GM23248 (cell line): ENCODE measurements at regions not wholly inside any gene's neighbourhood (a gene's known extent, or its start where the extent isn't known, plus 50 kb on each side); places are given as distances from the start of the nearest gene placed in this dataset.

ENCODE experiments used
- DNase-seq: peaks from one replicate; pipeline ENCODE4 v3.0.0-alpha.2; 2015
- H2AFZ ChIP-seq: fragments of 200-600 bp; sonication (generic); 2 replicates; pipeline ENCODE4 v1.6.1; 2016; ENCODE audit warnings: antibody characterized with exemption
- H3F3A ChIP-seq: fragments of 200-600 bp; sonication (generic); 2 replicates; pipeline ENCODE4 v1.6.1; 2016; ENCODE audit warnings: mild to moderate bottlenecking, antibody characterized with exemption, mixed run types; ENCODE audit not compliant: insufficient read depth
- H3K27ac ChIP-seq: fragments of 200-600 bp; sonication (generic); 2 replicates; pipeline ENCODE4 v1.5.1; 2016; ENCODE audit warnings: mild to moderate bottlenecking
- H3K27me3 ChIP-seq: fragments of 200-600 bp; sonication (generic); replicated peaks from 2 replicates; pipeline ENCODE4 v1.6.1; 2016; ENCODE audit warnings: mild to moderate bottlenecking; ENCODE audit not compliant: insufficient read depth
- H3K36me3 ChIP-seq: fragments of 200-600 bp; sonication (generic); 2 replicates; pipeline ENCODE4 v1.6.1; 2016; ENCODE audit warnings: low read depth, mild to moderate bottlenecking
- H3K4me1 ChIP-seq: fragments of 200-600 bp; sonication (generic); 2 replicates; pipeline ENCODE4 v1.6.1; 2016; ENCODE audit warnings: mild to moderate bottlenecking; ENCODE audit not compliant: insufficient read depth
- H3K4me2 ChIP-seq: fragments of 200-600 bp; sonication (generic); one replicate; pipeline ENCODE4 v1.6.1; 2016; ENCODE audit warnings: mild to moderate bottlenecking; ENCODE audit not compliant: unreplicated experiment
- H3K4me3 ChIP-seq: fragments of 200-600 bp; sonication (generic); 2 replicates; pipeline ENCODE4 v1.5.1; 2016; ENCODE audit warnings: mild to moderate bottlenecking
- H3K79me2 ChIP-seq: fragments of 200-600 bp; sonication (generic); 2 replicates; pipeline ENCODE4 v1.6.1; 2016; ENCODE audit warnings: mild to moderate bottlenecking; ENCODE audit not compliant: insufficient read depth
- H3K9ac ChIP-seq: fragments of 200-600 bp; sonication (generic); 2 replicates; pipeline ENCODE4 v1.6.1; 2016; ENCODE audit warnings: mild to moderate bottlenecking
- H3K9me2 ChIP-seq: fragments of 200-600 bp; sonication (generic); 2 replicates; pipeline ENCODE4 v1.6.1; 2016; ENCODE audit warnings: mixed run types, mild to moderate bottlenecking, moderate library complexity; ENCODE audit not compliant: insufficient read depth
- H3K9me3 ChIP-seq: fragments of 200-600 bp; sonication (generic); one replicate; pipeline ENCODE4 v1.6.1; 2017; ENCODE audit warnings: low read depth
- H4K20me1 ChIP-seq: fragments of 200-600 bp; sonication (generic); 2 replicates; pipeline ENCODE4 v1.6.0; 2016; ENCODE audit not compliant: insufficient read depth
- EZH2 ChIP-seq: fragments of 200-600 bp; sonication (generic); IDR thresholded peaks from 2 replicates; pipeline ENCODE4 v1.6.1; 2018; ENCODE audit warnings: antibody characterized with exemption, mild to moderate bottlenecking; ENCODE audit not compliant: insufficient read depth, poor library complexity, severe bottlenecking
- EZH2phosphoT487 ChIP-seq: fragments of 200-600 bp; sonication (generic); IDR thresholded peaks from 2 replicates; pipeline ENCODE4 v1.6.1; 2018; ENCODE audit warnings: antibody characterized with exemption, moderate library complexity, mild to moderate bottlenecking, low read depth; ENCODE audit not compliant: insufficient read depth
- WGBS, 2 experiments: methylation state at CpG; one replicate each; pipeline ENCODE4 v1.1.6; 2015 to 2017; ENCODE audit warnings: low lambda C conversion rate in 2 of 2, low coverage in 1 of 2; ENCODE audit errors: missing lambda C conversion rate in 2 of 2; 5-methylcytosine and 5-hydroxymethylcytosine counted together
- in situ Hi-C: fragments of 300-500 bp; cut with MboI; formaldehyde crosslinking; loops from 2 replicates; pipeline ENCODE4 v1.15.0; 2020

DNA sequence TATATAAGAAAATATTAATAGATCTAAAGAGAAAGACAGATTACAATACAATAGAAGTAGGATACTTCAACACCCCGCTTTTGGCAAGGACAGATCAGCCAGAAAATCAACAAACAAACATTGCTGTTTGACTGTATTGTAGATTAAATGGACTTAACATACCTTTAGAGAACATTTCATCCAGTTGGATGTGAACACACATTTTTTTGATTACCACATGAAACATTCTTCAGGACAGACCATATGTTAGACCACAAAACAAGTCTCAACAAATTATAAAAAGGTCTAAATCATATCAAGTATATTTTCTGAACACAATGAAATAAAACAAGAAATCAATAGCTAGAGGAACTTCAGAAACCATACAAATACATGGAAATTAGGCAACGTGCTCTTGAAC lies 148.2 kb downstream of the TRMT11 start:
- H3K79me2 ChIP-seq = no peaks in the 10 kb centered on the region
- in situ Hi-C loops = no loop called here
- H3K36me3 ChIP-seq = no peaks in the 10 kb centered on the region
- no peaks in the 10 kb centered on the region for H3K9me2 ChIP-seq
- 53 to 60% methylated on average over 2 of the region's 2 CpGs for WGBS, 2 experiments
- H3F3A ChIP-seq = no peaks in the 10 kb centered on the region
- no peak overlapping the region for H3K9ac ChIP-seq
- H3K27ac ChIP-seq = no peak overlapping the region
- TF ChIP-seq EZH2phosphoT487 (no peak), EZH2 (no peak)
- H3K27me3 ChIP-seq = no peaks in the 10 kb centered on the region
- H3K4me2 ChIP-seq = no peak overlapping the region
- no peak overlapping the region for H2AFZ ChIP-seq
- H4K20me1 ChIP-seq = no peaks in the 10 kb centered on the region
- H3K4me3 ChIP-seq = no peak overlapping the region
- no peaks in the 10 kb centered on the region for H3K4me1 ChIP-seq
- H3K9me3 ChIP-seq = no peaks in the 10 kb centered on the region
- DNase-seq = no peak

GRCh38 chr6:126140015-126140414 lies 153.7 kb downstream of the TRMT11 start:
- no peaks in the 10 kb centered on the region for H3K9me3 ChIP-seq
- H4K20me1 ChIP-seq = no peaks in the 10 kb centered on the region
- DNase-seq = peak; percentile 6
- no peak overlapping the region for H3K27ac ChIP-seq
- in situ Hi-C loops = no loop called here
- H3K27me3 ChIP-seq = no peaks in the 10 kb centered on the region
- no peak overlapping the region for H3K4me3 ChIP-seq
- no peak for TF ChIP-seq EZH2
- no peak for TF ChIP-seq EZH2phosphoT487
- H3K4me1 ChIP-seq = no peaks in the 10 kb centered on the region
- H3K36me3 ChIP-seq = no peaks in the 10 kb centered on the region
- H3K9me2 ChIP-seq = no peaks in the 10 kb centered on the region
- no peaks in the 10 kb centered on the region for H3K79me2 ChIP-seq
- no peak overlapping the region for H2AFZ ChIP-seq
- H3K9ac ChIP-seq = no peak overlapping the region
- no peak overlapping the region for H3K4me2 ChIP-seq
- no peaks in the 10 kb centered on the region for H3F3A ChIP-seq

DNA sequence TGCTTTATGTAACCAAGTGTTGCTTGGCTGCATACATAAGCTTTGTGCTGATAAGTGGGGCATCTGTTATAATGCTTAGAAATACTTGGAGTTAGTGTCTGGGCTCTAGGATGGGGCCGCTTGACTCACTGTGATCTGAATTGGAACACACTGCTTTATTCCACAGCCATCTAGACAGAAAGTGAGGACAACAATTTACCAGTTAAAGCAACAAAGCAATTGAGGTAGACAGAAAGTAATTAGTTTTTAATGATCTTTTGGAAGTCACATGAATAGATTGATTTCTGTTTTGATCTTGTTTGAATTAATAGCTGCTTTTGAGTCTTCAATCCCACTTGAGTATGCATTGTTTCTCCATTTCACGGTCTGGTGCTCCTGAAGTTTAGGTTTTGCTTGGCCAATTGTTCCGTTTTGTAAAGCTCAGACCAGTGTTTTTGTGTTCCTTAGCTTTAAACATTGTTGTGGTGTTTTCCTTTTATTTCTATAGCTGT lies 157.5 kb downstream of the TRMT11 start:
- H2AFZ ChIP-seq = no peak overlapping the region
- in situ Hi-C loops = no loop called here
- no peaks in the 10 kb centered on the region for H3K79me2 ChIP-seq
- no peaks in the 10 kb centered on the region for H3K36me3 ChIP-seq
- WGBS, 2 experiments = 49 to 60% methylated on average over 3 of the region's 3 CpGs
- no peaks in the 10 kb centered on the region for H3K9me2 ChIP-seq
- no peak overlapping the region for H3K9ac ChIP-seq
- no peaks in the 10 kb centered on the region for H4K20me1 ChIP-seq
- no peak for TF ChIP-seq EZH2phosphoT487
- no peak for TF ChIP-seq EZH2
- H3K27ac ChIP-seq = no peak overlapping the region
- no peaks in the 10 kb centered on the region for H3K4me1 ChIP-seq
- H3F3A ChIP-seq = no peaks in the 10 kb centered on the region
- no peak overlapping the region for H3K4me2 ChIP-seq
- H3K4me3 ChIP-seq = no peak overlapping the region
- DNase-seq = no peak
- H3K27me3 ChIP-seq = no peaks in the 10 kb centered on the region
- no peaks in the 10 kb centered on the region for H3K9me3 ChIP-seq

GRCh38 chr6:126145351-126145750 lies 159.0 kb downstream of the TRMT11 start:
- no peaks in the 10 kb centered on the region for H3K36me3 ChIP-seq

DNA sequence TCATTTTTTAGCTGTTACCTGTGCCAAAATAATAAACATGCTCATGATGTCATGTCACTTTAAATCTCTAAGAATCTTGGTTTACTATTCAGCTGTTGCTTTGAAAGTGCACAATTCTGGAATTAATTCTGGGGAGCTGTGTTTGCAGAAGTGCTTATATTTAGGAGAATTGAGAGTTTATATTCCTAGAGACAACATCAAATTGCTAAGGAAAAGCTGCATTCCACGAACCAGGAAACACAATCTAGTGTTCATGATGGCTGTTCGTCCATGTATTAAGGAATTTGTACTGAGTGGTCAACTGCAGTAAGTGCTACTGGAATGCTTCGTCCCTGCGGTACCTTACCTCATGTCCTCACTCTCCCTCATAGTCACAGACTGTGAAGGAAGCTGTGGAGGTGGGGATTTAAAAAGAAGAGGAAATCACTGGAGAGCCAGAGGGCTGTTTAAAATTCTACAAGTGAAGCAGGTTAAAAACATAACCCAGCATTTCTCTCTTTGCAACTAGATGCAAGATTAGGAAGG lies 161.0 kb downstream of the TRMT11 start:
- no peaks in the 10 kb centered on the region for H3K4me1 ChIP-seq
- no peak for DNase-seq
- 82 to 91% methylated on average over 4 of the region's 4 CpGs for WGBS, 2 experiments
- no peaks in the 10 kb centered on the region for H3K79me2 ChIP-seq
- in situ Hi-C loops = no loop called here
- no peaks in the 10 kb centered on the region for H3F3A ChIP-seq
- no peak for TF ChIP-seq EZH2
- no peak for TF ChIP-seq EZH2phosphoT487
- H2AFZ ChIP-seq = no peak overlapping the region
- no peaks in the 10 kb centered on the region for H3K27me3 ChIP-seq
- H4K20me1 ChIP-seq = no peaks in the 10 kb centered on the region
- no peak overlapping the region for H3K4me3 ChIP-seq
- no peak overlapping the region for H3K9ac ChIP-seq
- no peaks in the 10 kb centered on the region for H3K9me3 ChIP-seq
- H3K27ac ChIP-seq = no peak overlapping the region
- no peaks in the 10 kb centered on the region for H3K36me3 ChIP-seq
- H3K4me2 ChIP-seq = no peak overlapping the region
- no peaks in the 10 kb centered on the region for H3K9me2 ChIP-seq

More at GRCh38 chr6:126145351-126145750, 159.0 kb downstream of the TRMT11 start:
- H4K20me1 ChIP-seq = no peaks in the 10 kb centered on the region
- no peak overlapping the region for H3K4me2 ChIP-seq
- H3F3A ChIP-seq = no peaks in the 10 kb centered on the region
- 82 to 90% methylated on average over 6 of the region's 6 CpGs for WGBS, 2 experiments
- no peak overlapping the region for H3K4me3 ChIP-seq
- H2AFZ ChIP-seq = no peak overlapping the region
- H3K9ac ChIP-seq = no peak overlapping the region
- H3K27ac ChIP-seq = no peak overlapping the region
- H3K27me3 ChIP-seq = no peaks in the 10 kb centered on the region
- in situ Hi-C loops = no loop called here
- H3K9me3 ChIP-seq = no peaks in the 10 kb centered on the region
- no peaks in the 10 kb centered on the region for H3K9me2 ChIP-seq
- no peak for DNase-seq
- no peaks in the 10 kb centered on the region for H3K79me2 ChIP-seq
- H3K4me1 ChIP-seq = no peaks in the 10 kb centered on the region
- no peak for TF ChIP-seq EZH2phosphoT487
- TF ChIP-seq EZH2 = no peak
